HUES64 (cell line): ENCODE measurements at regions not wholly inside any gene's neighbourhood (a gene's known extent, or its start where the extent isn't known, plus 50 kb on each side); places are given as distances from the start of the nearest gene placed in this dataset.

Experiments used
- H3K27ac ChIP-seq: 2 replicates; pipeline ENCODE4 v1.7.0; 2013; ENCODE audit warnings: low read depth, low read length, inconsistent platforms
- H3K27me3 ChIP-seq: 2 replicates; pipeline ENCODE4 v1.6.1; 2013; ENCODE audit warnings: mild to moderate bottlenecking, low read length; ENCODE audit not compliant: insufficient read depth
- H3K36me3 ChIP-seq: 2 replicates; pipeline ENCODE4 v1.6.1; 2013; ENCODE audit warnings: mild to moderate bottlenecking, low read length; ENCODE audit not compliant: insufficient read depth
- H3K4me1 ChIP-seq: 2 replicates; pipeline ENCODE4 v1.6.1; 2013; ENCODE audit warnings: mild to moderate bottlenecking, low read length, moderate library complexity; ENCODE audit not compliant: insufficient read depth
- H3K4me3 ChIP-seq: 2 replicates; pipeline ENCODE4 v1.5.1; 2013; ENCODE audit warnings: mild to moderate bottlenecking, low read length, moderate library complexity
- H3K9ac ChIP-seq: 2 replicates; pipeline ENCODE4 v1.6.1; 2013; ENCODE audit warnings: mild to moderate bottlenecking, low read depth, low read length
- H3K9me3 ChIP-seq: 2 replicates; pipeline ENCODE4 v1.6.1; 2013; ENCODE audit warnings: low read depth, low read length; ENCODE audit not compliant: insufficient read depth
- WGBS: fragments of 150-250, 120-280 bp; methylation state at CpG from one replicate; pipeline ENCODE4 v1.1.7; 2013; ENCODE audit warnings: missing lambda C conversion rate; 5-methylcytosine and 5-hydroxymethylcytosine counted together

- no peaks in the 10 kb centered on the region for H3K4me1 ChIP-seq
- H3K27ac ChIP-seq: no peak overlapping the region
- no peaks in the 10 kb centered on the region for H3K27me3 ChIP-seq
- WGBS: 89% methylated on average over 2 of the region's 2 CpGs
- H3K9me3 ChIP-seq: peaks cover 19% of the 10 kb centered on the region
- no peak overlapping the region for H3K4me3 ChIP-seq
- H3K36me3 ChIP-seq: no peaks in the 10 kb centered on the region
- no peak overlapping the region for H3K9ac ChIP-seq
Measured at GRCh38 chr2:150389447-150389846, 98.0 kb downstream of the RND3 start.

- H3K9ac ChIP-seq: no peak overlapping the region
- H3K27me3 ChIP-seq: no peaks in the 10 kb centered on the region
- no peaks in the 10 kb centered on the region for H3K36me3 ChIP-seq
- H3K9me3 ChIP-seq: peaks cover 19% of the 10 kb centered on the region
- H3K4me1 ChIP-seq: no peaks in the 10 kb centered on the region
- no peak overlapping the region for H3K27ac ChIP-seq
- WGBS: no CpG with 5 or more reads among the region's 2 CpGs
- no peak overlapping the region for H3K4me3 ChIP-seq
Measured at GRCh38 chr2:150388289-150388625, 99.2 kb downstream of the RND3 start.

GRCh38 chr2:150387586-150388288 is 99.7 kb downstream of the RND3 start:
- whole genome bisulfite sequencing: 94% methylated on average over 4 of the region's 4 CpGs
- no peak overlapping the region for H3K27ac ChIP-seq
- peaks cover 19% of the 10 kb centered on the region for H3K9me3 ChIP-seq
- H3K9ac ChIP-seq: no peak overlapping the region
- H3K36me3 ChIP-seq: no peaks in the 10 kb centered on the region
- H3K4me3 ChIP-seq: no peak overlapping the region
- no peaks in the 10 kb centered on the region for H3K4me1 ChIP-seq
- no peaks in the 10 kb centered on the region for H3K27me3 ChIP-seq

GRCh38 chr2:150385211-150385610 is 102.3 kb downstream of the RND3 start:
- Histone ChIP-seq H3K4me1 (no peaks in the 10 kb centered on the region), H3K9ac (no peak overlapping the region), H3K27ac (no peak overlapping the region), H3K9me3 (peaks cover 19% of the 10 kb centered on the region), H3K27me3 (no peaks in the 10 kb centered on the region), H3K4me3 (no peak overlapping the region), H3K36me3 (no peaks in the 10 kb centered on the region)
- WGBS: 100% methylated on average over 1 of the region's 1 CpG

GRCh38 chr2:150383587-150383986 is 103.9 kb downstream of the RND3 start:
- H3K27ac ChIP-seq: no peak overlapping the region
- no peak overlapping the region for H3K4me3 ChIP-seq
- no peak overlapping the region for H3K9ac ChIP-seq
- H3K9me3 ChIP-seq: peaks cover 19% of the 10 kb centered on the region
- H3K4me1 ChIP-seq: no peaks in the 10 kb centered on the region
- H3K27me3 ChIP-seq: no peaks in the 10 kb centered on the region
- H3K36me3 ChIP-seq: no peaks in the 10 kb centered on the region

GRCh38 chr2:150379166-150379565 is 108.3 kb downstream of the RND3 start:
- Histone ChIP-seq H3K9me3 (no peaks in the 10 kb centered on the region), H3K9ac (no peak overlapping the region), H3K27ac (no peak overlapping the region), H3K4me1 (peaks cover 9% of the 10 kb centered on the region), H3K4me3 (no peak overlapping the region), H3K27me3 (no peaks in the 10 kb centered on the region), H3K36me3 (no peaks in the 10 kb centered on the region)

GRCh38 chr2:150378686-150379085 is 108.8 kb downstream of the RND3 start:
- H3K27me3 ChIP-seq: no peaks in the 10 kb centered on the region
- H3K27ac ChIP-seq: no peak overlapping the region
- H3K9ac ChIP-seq: no peak overlapping the region
- H3K4me1 ChIP-seq: peaks cover 9% of the 10 kb centered on the region
- WGBS: no CpG with 5 or more reads among the region's 1 CpG
- H3K4me3 ChIP-seq: no peak overlapping the region
- no peaks in the 10 kb centered on the region for H3K36me3 ChIP-seq
- H3K9me3 ChIP-seq: peaks cover under 1% of the 10 kb centered on the region; the same call in 1 of the 2 replicates

- peaks cover 9% of the 10 kb centered on the region for H3K4me1 ChIP-seq
- WGBS: 88% methylated on average over 7 of the region's 7 CpGs
- peaks cover 8% of the 10 kb centered on the region; the same call in 1 of the 2 replicates for H3K9me3 ChIP-seq
- no peaks in the 10 kb centered on the region for H3K27me3 ChIP-seq
- no peaks in the 10 kb centered on the region for H3K36me3 ChIP-seq
- H3K27ac ChIP-seq: no peak overlapping the region; the same call in 1 of the 2 replicates
- no peak overlapping the region for H3K9ac ChIP-seq
- H3K4me3 ChIP-seq: no peak overlapping the region
Measured at GRCh38 chr2:150376553-150377335, 110.7 kb downstream of the RND3 start.

- H3K4me3 ChIP-seq: no peak overlapping the region
- no peaks in the 10 kb centered on the region for H3K27me3 ChIP-seq
- H3K9ac ChIP-seq: no peak overlapping the region
- no peaks in the 10 kb centered on the region for H3K36me3 ChIP-seq
- H3K4me1 ChIP-seq: peaks cover 9% of the 10 kb centered on the region
- WGBS: 71% methylated on average over 2 of the region's 2 CpGs
- H3K27ac ChIP-seq: no peak overlapping the region
- H3K9me3 ChIP-seq: peaks cover 8% of the 10 kb centered on the region; the same call in 1 of the 2 replicates
Measured at GRCh38 chr2:150375333-150375732, 112.1 kb downstream of the RND3 start.

- Histone ChIP-seq H3K27ac (no peak overlapping the region), H3K9ac (no peak overlapping the region), H3K9me3 (peaks cover 8% of the 10 kb centered on the region; the same call in 1 of the 2 replicates), H3K27me3 (no peaks in the 10 kb centered on the region), H3K36me3 (no peaks in the 10 kb centered on the region), H3K4me3 (no peak overlapping the region), H3K4me1 (peaks cover 9% of the 10 kb centered on the region)
- 94% methylated on average over 1 of the region's 1 CpG for WGBS
Measured at GRCh38 chr2:150374492-150374891, 113.0 kb downstream of the RND3 start.

GRCh38 chr2:150373374-150373773 is 114.1 kb downstream of the RND3 start:
- no peaks in the 10 kb centered on the region for H3K27me3 ChIP-seq
- WGBS: 100% methylated on average over 2 of the region's 2 CpGs
- no peak overlapping the region for H3K27ac ChIP-seq
- H3K9ac ChIP-seq: no peak overlapping the region
- peaks cover 8% of the 10 kb centered on the region; the same call in 1 of the 2 replicates for H3K9me3 ChIP-seq
- no peaks in the 10 kb centered on the region for H3K36me3 ChIP-seq
- no peak overlapping the region for H3K4me3 ChIP-seq
- H3K4me1 ChIP-seq: peaks cover 9% of the 10 kb centered on the region
